PC-3 (cell line): ENCODE measurements at regions not wholly inside any gene's neighbourhood (a gene's known extent, or its start where the extent isn't known, plus 50 kb on each side); places are given as distances from the start of the nearest gene placed in this dataset.

ENCODE experiments used
- ATAC-seq: fragments of 200-7000 bp; cut with Tn5 transposase; 2 replicates; pipeline ENCODE4 v1.9.1; 2020; ENCODE audit warnings: mild to moderate bottlenecking, moderate library complexity
- BruUV-seq: library from RNA; stranded (reverse); fragments of 400-500 nt; replicated peaks from 2 replicates; lab custom pipeline; 2021; lab: Mats Ljungman, UMichigan
- CTCF ChIA-PET: fragments of 300-600 bp; sonication (Branson Sonifier 250); formaldehyde crosslinking; loops from one replicate; lab custom pipeline; 2022; ENCODE audit warnings: antibody characterized with exemption; lab: Charles Lee
- POLR2A ChIA-PET: fragments of 300-600 bp; sonication (Branson Sonifier 250); formaldehyde crosslinking; loops from one replicate; lab custom pipeline; 2022; ENCODE audit warnings: antibody characterized with exemption; ENCODE audit not compliant: unreplicated experiment; lab: Charles Lee
- DNase-seq: peaks from one replicate; pipeline ENCODE4 v3.0.0-alpha.2; 2015
- H2AFZ ChIP-seq: fragments of 300-600 bp; sonication (generic); 2 replicates; pipeline ENCODE4 v1.6.0; 2016; ENCODE audit warnings: antibody characterized with exemption, low read length
- H3F3A ChIP-seq: fragments of 300-600 bp; sonication (generic); one replicate; pipeline ENCODE4 v1.6.0; 2017; ENCODE audit warnings: antibody characterized with exemption, low read length, control low read depth, mild to moderate bottlenecking; ENCODE audit not compliant: unreplicated experiment
- H3K27ac ChIP-seq: fragments of 300-600 bp; sonication (generic); 2 replicates; pipeline ENCODE4 v1.5.1; 2016; ENCODE audit warnings: mild to moderate bottlenecking, low read length
- H3K27me3 ChIP-seq: fragments of 300-600 bp; sonication (generic); 2 replicates; pipeline ENCODE4 v1.6.1; 2016; ENCODE audit warnings: low read length, mixed read lengths
- H3K36me3 ChIP-seq: fragments of 300-600 bp; sonication (generic); 2 replicates; pipeline ENCODE4 v1.6.1; 2016; ENCODE audit warnings: low read depth, mixed run types, low read length, mixed read lengths
- H3K4me1 ChIP-seq: fragments of 300-600 bp; sonication (generic); 2 replicates; pipeline ENCODE4 v1.5.1; 2016; ENCODE audit warnings: low read length; ENCODE audit not compliant: insufficient read depth
- H3K4me2 ChIP-seq: fragments of 300-600 bp; sonication (generic); 2 replicates; pipeline ENCODE4 v1.6.0; 2016; ENCODE audit warnings: low read length
- H3K4me3 ChIP-seq: fragments of 300-600 bp; sonication (generic); 2 replicates; pipeline ENCODE4 v1.5.1; 2016; ENCODE audit warnings: mild to moderate bottlenecking, low read length, mixed read lengths
- H3K79me2 ChIP-seq: fragments of 300-600 bp; sonication (generic); 2 replicates; pipeline ENCODE4 v1.6.1; 2017; ENCODE audit warnings: low read length, mixed read lengths
- H3K9ac ChIP-seq: fragments of 300-600 bp; sonication (generic); 2 replicates; pipeline ENCODE4 v1.6.0; 2016; ENCODE audit warnings: mild to moderate bottlenecking, low read length
- H3K9me2 ChIP-seq: fragments of 300-600 bp; sonication (generic); replicated peaks from 2 replicates; pipeline ENCODE4 v1.6.1; 2016; ENCODE audit warnings: mixed run types, low read length, mixed read lengths
- H3K9me3 ChIP-seq: fragments of 300-600 bp; sonication (generic); 2 replicates; pipeline ENCODE4 v1.6.1; 2016; ENCODE audit warnings: low read length, mixed read lengths
- H4K20me1 ChIP-seq: fragments of 300-600 bp; sonication (generic); 2 replicates; pipeline ENCODE4 v1.6.1; 2016; ENCODE audit warnings: low read length, mixed read lengths
- CTCF ChIP-seq: fragments of 300-600 bp; sonication (generic); conservative IDR thresholded peaks from 2 replicates; pipeline ENCODE4 v1.5.1; 2017; ENCODE audit warnings: antibody characterized with exemption, low read depth, mild to moderate bottlenecking, low read length
- EZH2 ChIP-seq: fragments of 300-600 bp; sonication (generic); IDR thresholded peaks from one replicate; pipeline ENCODE4 v1.6.1; 2017; ENCODE audit warnings: antibody characterized with exemption, mild to moderate bottlenecking, low read length; ENCODE audit not compliant: unreplicated experiment
- EZH2phosphoT487 ChIP-seq: fragments of 300-600 bp; sonication (generic); IDR thresholded peaks from 2 replicates; pipeline ENCODE4 v1.6.1; 2018; ENCODE audit warnings: mild to moderate bottlenecking, antibody characterized with exemption, low read length, borderline replicate concordance
- intact Hi-C: fragments of 100-400 bp; cut with micrococcal nuclease; formaldehyde crosslinking; loops from 2 replicates; pipeline ENCODE4 v1.9.0; 2023

- Histone ChIP-seq H3K4me1 (no peaks in the 10 kb centered on the region), H3K27me3 (peaks cover 70% of the 10 kb centered on the region), H3K27ac (no peak overlapping the region), H3K9me2 (no peaks in the 10 kb centered on the region), H2AFZ (no peak overlapping the region), H3K36me3 (no peaks in the 10 kb centered on the region), H3F3A (no peaks in the 10 kb centered on the region), H4K20me1 (no peaks in the 10 kb centered on the region), H3K4me3 (no peak overlapping the region), H3K79me2 (no peaks in the 10 kb centered on the region), H3K9ac (no peak overlapping the region), H3K4me2 (no peak overlapping the region), H3K9me3 (no peaks in the 10 kb centered on the region)
- POLR2A ChIA-PET, result no interaction called here
- no peak for TF ChIP-seq EZH2
- ATAC-seq (no peak), DNase-seq (no peak)
- BruUV-seq, result no TSS peak
- CTCF ChIA-PET, result no interaction called here
- intact Hi-C loops, result no loop called here
These were observed 282.2 kb upstream of the ST6GAL2 start for GRCh38 chr2:107168141-107168540.

GRCh38 chr2:107174171-107174570, 288.2 kb upstream of the ST6GAL2 start:
- Histone ChIP-seq H3F3A (no peaks in the 10 kb centered on the region), H4K20me1 (no peaks in the 10 kb centered on the region), H3K27ac (no peak overlapping the region), H3K9me3 (no peaks in the 10 kb centered on the region), H3K36me3 (no peaks in the 10 kb centered on the region), H3K79me2 (no peaks in the 10 kb centered on the region), H3K9me2 (no peaks in the 10 kb centered on the region), H3K27me3 (peaks cover 80% of the 10 kb centered on the region), H2AFZ (no peak overlapping the region), H3K4me1 (no peaks in the 10 kb centered on the region), H3K9ac (no peak overlapping the region), H3K4me3 (no peak overlapping the region), H3K4me2 (no peak overlapping the region)
- POLR2A ChIA-PET, result no interaction called here
- TF ChIP-seq CTCF (no peak), EZH2 (no peak), EZH2phosphoT487 (no peak)
- CTCF ChIA-PET, result no interaction called here
- intact Hi-C loops, result no loop called here
- BruUV-seq, result no TSS peak
- ATAC-seq (no peak), DNase-seq (no peak)

- no peak overlapping the region for H3K27ac ChIP-seq
- H3K79me2 ChIP-seq, result no peaks in the 10 kb centered on the region
- no peaks in the 10 kb centered on the region for H3K4me1 ChIP-seq
- no peak overlapping the region for H3K4me2 ChIP-seq
- H3K9me2 ChIP-seq, result no peaks in the 10 kb centered on the region
- DNase-seq (no peak), ATAC-seq (no peak)
- H3K4me3 ChIP-seq, result no peak overlapping the region
- H2AFZ ChIP-seq, result no peak overlapping the region
- no peaks in the 10 kb centered on the region for H4K20me1 ChIP-seq
- H3F3A ChIP-seq, result no peaks in the 10 kb centered on the region
- H3K36me3 ChIP-seq, result no peaks in the 10 kb centered on the region
- H3K9ac ChIP-seq, result no peak overlapping the region
- intact Hi-C loops, result no loop called here
- TF ChIP-seq EZH2 (no peak), EZH2phosphoT487 (no peak), CTCF (no peak)
- H3K9me3 ChIP-seq, result no peaks in the 10 kb centered on the region
- ChIA-PET CTCF (no interaction called here), POLR2A (no interaction called here)
- peaks cover 78% of the 10 kb centered on the region for H3K27me3 ChIP-seq
- BruUV-seq, result no TSS peak
These were observed 297.0 kb upstream of the ST6GAL2 start for GRCh38 chr2:107182981-107183380.
